ENCODE measurements at regions not wholly inside any gene's neighbourhood (a gene's known extent, or its start where the extent isn't known, plus 50 kb on each side); places are given as distances from the start of the nearest gene placed in this dataset.

- TF ChIP-seq POLR2A (IDR thresholded peaks at IDR 0.05) (no peak), CTCF (IDR thresholded peaks at IDR 0.05) (no peak)
- no peaks in the 10 kb centered on the region for H3K36me3 ChIP-seq
- no peaks in the 10 kb centered on the region for H3K4me1 ChIP-seq
- DNase-seq = no peak
- no peaks in the 10 kb centered on the region for H3K27me3 ChIP-seq
- intact Hi-C loops (cut with DNase I) = no loop called here
- WGBS (ENCODE audit: insufficient coverage, low coverage, low lambda C conversion rate, missing lambda C conversion rate) = 77% methylated on average over 10 of the region's 12 CpGs
- no peak overlapping the region for H3K4me3 ChIP-seq
- no peak overlapping the region for H3K27ac ChIP-seq
- no peaks in the 10 kb centered on the region for H3K9me3 ChIP-seq
- no peak for ATAC-seq
Measured at GRCh38 chr2:19246496-19246895, 111.9 kb downstream of the OSR1 start.

DNA sequence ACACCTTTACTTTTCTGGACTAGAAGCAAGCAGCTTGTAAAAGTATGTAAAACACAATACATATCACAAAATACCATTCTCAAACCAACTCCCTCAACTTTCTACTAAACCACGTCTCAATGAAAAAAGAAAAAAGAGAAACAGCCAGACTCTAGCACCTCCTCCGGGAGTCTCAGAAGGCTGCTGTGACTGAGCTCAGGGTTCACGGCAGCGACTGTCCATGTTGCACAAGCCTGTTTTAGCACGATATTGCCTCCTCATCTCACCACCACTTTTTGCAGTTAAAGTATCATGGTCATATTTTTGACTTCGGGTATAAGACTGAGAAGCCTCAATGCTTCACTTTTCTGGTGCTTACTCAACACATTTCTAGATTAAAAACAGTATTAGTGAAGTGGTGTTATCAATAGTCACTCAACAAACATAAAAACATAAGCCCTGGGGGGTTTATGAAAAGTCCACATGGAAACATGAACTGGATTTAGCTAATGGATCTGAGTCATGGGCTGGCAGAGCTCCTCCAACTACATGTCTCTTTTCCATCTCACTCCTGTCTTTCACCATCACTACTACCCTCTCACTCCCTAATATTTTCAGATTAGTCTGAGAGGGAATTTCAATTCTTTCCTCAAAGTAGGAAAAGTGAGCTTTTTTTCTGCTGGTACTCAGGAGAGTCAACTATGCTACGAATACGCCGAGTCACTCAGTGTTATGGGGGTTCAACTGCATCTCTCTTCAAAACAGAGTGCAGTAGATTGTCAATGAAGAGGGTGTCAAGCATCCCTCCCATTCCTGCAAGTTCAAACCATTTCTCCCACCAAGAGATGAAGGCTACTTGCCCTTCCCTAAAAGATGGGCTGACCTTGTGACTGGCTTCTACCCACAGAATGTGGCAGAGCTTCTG, 113.7 kb downstream of the OSR1 start:
- no peak overlapping the region for H3K27ac ChIP-seq
- 80% methylated on average over 9 of the region's 9 CpGs for WGBS (ENCODE audit: insufficient coverage, low coverage, low lambda C conversion rate, missing lambda C conversion rate)
- H3K4me1 ChIP-seq = no peaks in the 10 kb centered on the region
- no peaks in the 10 kb centered on the region for H3K9me3 ChIP-seq
- no peak for ATAC-seq
- TF ChIP-seq POLR2A (IDR thresholded peaks at IDR 0.05) (no peak), CTCF (IDR thresholded peaks at IDR 0.05) (no peak)
- H3K27me3 ChIP-seq = no peaks in the 10 kb centered on the region
- no peak overlapping the region for H3K4me3 ChIP-seq
- no peaks in the 10 kb centered on the region for H3K36me3 ChIP-seq
- no peak for DNase-seq
- intact Hi-C loops (cut with DNase I) = no loop called here

DNA sequence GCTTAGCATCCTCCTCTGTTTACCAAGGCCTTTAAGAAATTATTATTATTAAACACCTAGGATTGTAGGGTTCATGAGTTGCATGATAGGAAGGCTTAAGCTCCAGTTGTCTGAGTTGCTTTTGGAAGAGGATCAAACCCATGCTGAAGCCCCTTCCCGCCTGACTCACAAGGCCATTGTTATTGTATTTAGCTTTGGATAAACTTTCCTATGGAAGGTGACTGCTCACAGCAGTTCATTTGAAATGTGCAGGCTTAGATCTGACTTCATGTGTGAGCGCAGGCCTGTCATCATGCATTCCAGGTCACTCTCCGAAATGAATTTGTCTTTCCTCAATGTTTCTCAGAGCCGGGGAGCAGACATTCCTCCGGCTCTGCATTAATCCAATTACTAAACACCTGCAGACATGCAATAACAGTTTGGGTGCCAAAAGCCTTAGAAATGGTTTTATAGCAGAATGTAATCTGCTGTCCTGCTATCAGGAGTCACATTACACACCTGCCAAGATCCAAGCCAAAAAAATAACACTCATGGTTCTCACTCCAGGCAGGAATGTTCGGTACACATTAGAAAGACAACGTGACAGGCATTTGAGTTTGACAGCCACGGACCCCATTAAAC, 119.9 kb downstream of the OSR1 start:
- ATAC-seq (no peak), DNase-seq (no peak)
- no peak for TF ChIP-seq POLR2A (IDR thresholded peaks at IDR 0.05)
- no peak for TF ChIP-seq CTCF (IDR thresholded peaks at IDR 0.05)
- Histone ChIP-seq H3K36me3 (no peaks in the 10 kb centered on the region), H3K4me1 (peaks cover 0 to 7% (median 0%) of the 10 kb centered on the region in 4 donors), H3K27me3 (no peaks in the 10 kb centered on the region), H3K27ac (no peak overlapping the region), H3K9me3 (no peaks in the 10 kb centered on the region), H3K4me3 (no peak overlapping the region)
- 95% methylated on average over 8 of the region's 8 CpGs for WGBS (ENCODE audit: insufficient coverage, low coverage, low lambda C conversion rate, missing lambda C conversion rate)
- intact Hi-C loops (cut with DNase I) = no loop called here

DNA sequence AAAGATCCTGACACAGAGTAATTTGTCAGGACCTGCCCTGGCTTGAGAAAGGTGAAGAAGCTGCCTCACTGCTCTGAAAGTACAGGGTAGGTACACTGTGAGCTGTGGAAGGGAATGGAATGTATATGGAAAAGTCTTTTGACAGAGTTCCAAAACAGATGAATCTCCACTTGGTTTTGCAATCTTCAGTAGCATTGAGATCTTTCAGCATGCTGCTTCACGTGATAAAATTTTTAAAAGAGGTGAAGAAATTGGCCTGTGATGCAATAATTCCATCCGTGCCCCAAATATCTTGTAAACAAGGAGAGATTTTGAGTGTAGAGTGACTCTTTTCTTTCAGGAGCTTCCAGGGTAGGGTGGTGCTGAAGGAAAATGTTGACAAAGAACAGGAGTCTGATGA, 123.1 kb downstream of the OSR1 start:
- H3K9me3 ChIP-seq = no peaks in the 10 kb centered on the region
- H3K27ac ChIP-seq = no peak overlapping the region
- peaks cover 0 to 7% (median 0%) of the 10 kb centered on the region in 4 donors for H3K4me1 ChIP-seq
- TF ChIP-seq CTCF (IDR thresholded peaks at IDR 0.05) (no peak), POLR2A (IDR thresholded peaks at IDR 0.05) (no peak)
- ATAC-seq = peak in 2 of 4 donors; percentile 24 to 59
- H3K4me3 ChIP-seq = no peak overlapping the region
- H3K36me3 ChIP-seq = no peaks in the 10 kb centered on the region
- intact Hi-C loops (cut with DNase I) = no loop called here
- WGBS (ENCODE audit: insufficient coverage, low coverage, low lambda C conversion rate, missing lambda C conversion rate) = 26% methylated on average over 2 of the region's 2 CpGs
- no peak for DNase-seq
- H3K27me3 ChIP-seq = no peaks in the 10 kb centered on the region
